Muscle layer of duodenum (tissue), 2 donors: ENCODE measurements at regions not wholly inside any gene's neighbourhood (a gene's known extent, or its start where the extent isn't known, plus 50 kb on each side); places are given as distances from the start of the nearest gene placed in this dataset.

Experiments
- H3K27ac ChIP-seq: one replicate; pipeline ENCODE4 v1.7.0; 2013; ENCODE audit warnings: mild to moderate bottlenecking, low read length
- H3K27me3 ChIP-seq: one replicate; pipeline ENCODE4 v1.7.0; 2013; ENCODE audit warnings: low read depth, mild to moderate bottlenecking, control low read depth, low read length
- H3K36me3 ChIP-seq, 2 donors: one replicate each; pipeline ENCODE4 v1.7.0; 2013; ENCODE audit warnings: low read length in 2 of 2, control low read depth in 1 of 2, mild to moderate bottlenecking in 1 of 2; ENCODE audit not compliant: insufficient read depth in 2 of 2, control insufficient read depth in 1 of 2
- H3K4me1 ChIP-seq, 2 donors: one replicate each; pipeline ENCODE4 v1.7.0; 2013; ENCODE audit warnings: low read length in 2 of 2, mild to moderate bottlenecking in 2 of 2, control low read depth in 1 of 2, moderate library complexity in 1 of 2; ENCODE audit not compliant: insufficient read depth in 2 of 2, control insufficient read depth in 1 of 2
- H3K4me3 ChIP-seq, 2 donors: one replicate each; pipeline ENCODE4 v1.7.0; 2013; ENCODE audit warnings: low read length in 2 of 2, low read depth in 1 of 2, mild to moderate bottlenecking in 1 of 2
- H3K9me3 ChIP-seq, 2 donors: one replicate each; pipeline ENCODE4 v1.7.0; 2013; ENCODE audit warnings: low read length in 2 of 2, control low read depth in 1 of 2, mild to moderate bottlenecking in 1 of 2; ENCODE audit not compliant: control insufficient read depth in 1 of 2
- donor health status: healthy.

- H3K9me3 ChIP-seq, result no peaks in the 10 kb centered on the region
Observed at GRCh38 chr11:19661827-19662226, 50.8 kb upstream of the NAV2 start.

DNA sequence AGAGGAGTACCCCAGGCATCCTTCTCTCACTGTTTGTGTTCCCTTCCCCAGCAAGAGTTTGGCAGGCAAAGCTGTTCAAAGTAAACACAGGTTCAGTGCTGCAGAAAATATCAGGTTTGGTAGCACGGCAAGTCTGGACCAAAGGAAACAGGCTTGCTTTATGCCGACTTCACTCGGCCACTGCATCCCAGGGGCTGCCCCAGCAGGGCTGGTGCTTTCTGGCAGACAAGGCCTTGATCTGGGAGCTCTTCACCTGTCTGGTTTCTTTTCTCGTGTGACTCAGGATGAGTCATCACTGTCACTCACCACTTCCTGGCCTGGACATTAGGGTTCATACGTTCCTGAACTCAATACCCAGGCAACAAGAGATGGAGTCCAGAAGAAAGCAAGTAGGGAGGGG lies 52.6 kb upstream of the NAV2 start:
- H3K27me3 ChIP-seq, result no peaks in the 10 kb centered on the region

More at GRCh38 chr11:19661827-19662226, 50.8 kb upstream of the NAV2 start:
- Histone ChIP-seq H3K27me3 (no peaks in the 10 kb centered on the region), H3K27ac (no peak overlapping the region), H3K4me3 (no peak overlapping the region), H3K4me1 (peaks cover 0 to 14% of the 10 kb centered on the region in 2 donors), H3K36me3 (no peaks in the 10 kb centered on the region)

GRCh38 chr11:19659529-19659928 lies 53.1 kb upstream of the NAV2 start:
- H3K4me3 ChIP-seq, result no peak overlapping the region
- no peaks in the 10 kb centered on the region for H3K9me3 ChIP-seq
- peaks cover 0 to 9% of the 10 kb centered on the region in 2 donors for H3K4me1 ChIP-seq
- H3K36me3 ChIP-seq, result no peaks in the 10 kb centered on the region
- H3K27ac ChIP-seq, result no peak overlapping the region
- H3K27me3 ChIP-seq, result no peaks in the 10 kb centered on the region

More for the DNA sequence above, 52.6 kb upstream of the NAV2 start:
- H3K4me1 ChIP-seq, result peaks cover 0 to 12% of the 10 kb centered on the region in 2 donors
- no peaks in the 10 kb centered on the region for H3K9me3 ChIP-seq
- no peak overlapping the region for H3K27ac ChIP-seq
- H3K36me3 ChIP-seq, result no peaks in the 10 kb centered on the region
- no peak overlapping the region for H3K4me3 ChIP-seq

GRCh38 chr11:19658344-19658743 lies 54.3 kb upstream of the NAV2 start:
- H3K36me3 ChIP-seq, result no peaks in the 10 kb centered on the region
- no peaks in the 10 kb centered on the region for H3K9me3 ChIP-seq
- no peak overlapping the region for H3K27ac ChIP-seq
- peaks cover 0 to 9% of the 10 kb centered on the region in 2 donors for H3K4me1 ChIP-seq
- no peaks in the 10 kb centered on the region for H3K27me3 ChIP-seq
- H3K4me3 ChIP-seq, result no peak overlapping the region

DNA sequence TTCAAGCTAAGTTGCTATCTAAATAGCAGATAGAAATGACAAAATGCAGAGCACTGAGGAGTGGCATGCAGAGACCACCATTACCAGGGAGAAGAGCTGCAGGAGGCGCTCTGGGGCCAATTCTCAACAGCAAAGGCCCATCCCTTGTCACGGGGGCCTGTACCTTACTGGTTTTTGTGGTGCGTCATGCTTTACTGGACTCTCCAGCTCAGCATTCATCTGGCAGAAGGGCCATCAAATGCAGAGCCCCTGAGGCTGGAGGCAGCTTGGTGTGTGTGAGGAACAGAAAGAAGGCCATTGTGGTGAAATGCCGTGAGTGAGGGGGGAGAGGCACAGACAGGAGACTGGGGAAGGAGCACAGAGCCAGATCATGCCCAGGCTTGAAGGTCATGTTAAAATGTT lies 56.5 kb upstream of the NAV2 start:
- H3K27ac ChIP-seq, result no peak overlapping the region
- peaks cover 0 to 19% of the 10 kb centered on the region in 2 donors for H3K4me1 ChIP-seq
- H3K27me3 ChIP-seq, result no peaks in the 10 kb centered on the region
- no peaks in the 10 kb centered on the region for H3K9me3 ChIP-seq
- H3K4me3 ChIP-seq, result no peak overlapping the region
- no peaks in the 10 kb centered on the region for H3K36me3 ChIP-seq

DNA sequence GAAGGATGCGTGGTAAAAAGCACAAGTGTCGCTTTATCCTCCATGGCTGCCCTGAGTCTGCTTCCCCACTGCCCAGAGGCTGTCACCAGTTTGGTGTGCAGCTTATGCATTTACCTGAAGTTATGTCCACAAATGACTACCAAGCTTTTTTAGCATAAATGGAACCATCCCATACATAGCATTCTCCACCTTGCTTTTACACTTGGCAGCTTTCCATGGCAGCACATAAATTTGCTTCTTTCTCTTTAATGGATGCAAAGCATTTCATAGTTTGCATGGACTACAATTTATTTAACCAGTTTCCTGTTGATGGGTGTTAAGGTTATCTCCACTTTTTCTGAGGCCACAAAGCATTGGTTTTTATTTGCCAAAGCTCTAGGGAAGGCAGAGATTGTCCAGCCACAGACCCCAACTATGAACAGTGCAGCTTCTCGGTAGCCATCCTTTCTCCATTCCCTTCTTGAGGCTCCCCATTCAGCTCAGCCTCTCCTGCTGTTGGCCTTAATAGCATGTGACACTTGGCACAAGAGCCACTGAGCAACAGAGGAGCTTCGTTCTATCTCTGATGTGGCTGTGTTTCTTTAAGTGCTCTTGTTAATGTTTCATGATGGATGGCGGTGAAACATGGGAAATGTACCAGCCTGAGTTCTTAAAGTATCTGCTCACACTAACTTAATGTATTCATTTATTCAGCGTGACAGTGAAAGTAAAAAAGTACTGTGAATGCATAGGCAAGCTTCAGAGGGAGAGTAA lies 59.8 kb upstream of the NAV2 start:
- Histone ChIP-seq H3K27ac (no peak overlapping the region), H3K9me3 (no peaks in the 10 kb centered on the region), H3K4me1 (peaks cover 0 to 10% of the 10 kb centered on the region in 2 donors), H3K4me3 (no peak overlapping the region), H3K36me3 (no peaks in the 10 kb centered on the region), H3K27me3 (no peaks in the 10 kb centered on the region)

GRCh38 chr11:19651653-19652052 lies 61.0 kb upstream of the NAV2 start:
- Histone ChIP-seq H3K36me3 (no peaks in the 10 kb centered on the region), H3K9me3 (no peaks in the 10 kb centered on the region), H3K4me1 (peaks cover 0 to 10% of the 10 kb centered on the region in 2 donors), H3K4me3 (no peak overlapping the region), H3K27me3 (no peaks in the 10 kb centered on the region), H3K27ac (no peak overlapping the region)

- no peak overlapping the region for H3K4me3 ChIP-seq
- H3K9me3 ChIP-seq, result no peaks in the 10 kb centered on the region
- H3K4me1 ChIP-seq, result peaks cover 0 to 10% of the 10 kb centered on the region in 2 donors
- H3K27ac ChIP-seq, result no peak overlapping the region
- no peaks in the 10 kb centered on the region for H3K36me3 ChIP-seq
- H3K27me3 ChIP-seq, result no peaks in the 10 kb centered on the region
Observed at GRCh38 chr11:19651028-19651427, 61.6 kb upstream of the NAV2 start.

DNA sequence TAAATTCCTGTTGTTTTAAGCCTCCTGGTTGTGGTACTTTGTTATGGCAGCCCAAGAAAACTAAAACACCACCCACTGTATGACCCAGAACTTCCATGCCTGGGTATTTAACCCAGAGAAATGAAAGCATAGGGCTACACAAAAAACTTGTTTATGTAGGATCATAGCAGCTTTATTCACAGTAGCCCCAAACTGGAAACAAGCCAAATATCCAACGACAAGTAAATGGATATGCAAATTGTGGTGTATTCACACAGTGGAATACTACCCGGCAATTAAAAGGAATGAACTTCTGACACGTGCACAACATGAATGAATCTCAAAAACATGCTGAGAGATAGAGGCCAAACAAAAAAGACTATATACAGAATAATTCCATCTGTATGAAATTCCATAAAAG lies 62.2 kb upstream of the NAV2 start:
- Histone ChIP-seq H3K4me3 (no peak overlapping the region), H3K9me3 (no peaks in the 10 kb centered on the region), H3K36me3 (no peaks in the 10 kb centered on the region), H3K4me1 (peaks cover 0 to 10% of the 10 kb centered on the region in 2 donors), H3K27me3 (no peaks in the 10 kb centered on the region), H3K27ac (no peak overlapping the region)

GRCh38 chr11:19649751-19650150 lies 62.9 kb upstream of the NAV2 start:
- Histone ChIP-seq H3K36me3 (no peaks in the 10 kb centered on the region), H3K4me1 (peaks cover 0 to 10% of the 10 kb centered on the region in 2 donors), H3K27me3 (no peaks in the 10 kb centered on the region), H3K27ac (no peak overlapping the region), H3K9me3 (no peaks in the 10 kb centered on the region), H3K4me3 (no peak overlapping the region)

DNA sequence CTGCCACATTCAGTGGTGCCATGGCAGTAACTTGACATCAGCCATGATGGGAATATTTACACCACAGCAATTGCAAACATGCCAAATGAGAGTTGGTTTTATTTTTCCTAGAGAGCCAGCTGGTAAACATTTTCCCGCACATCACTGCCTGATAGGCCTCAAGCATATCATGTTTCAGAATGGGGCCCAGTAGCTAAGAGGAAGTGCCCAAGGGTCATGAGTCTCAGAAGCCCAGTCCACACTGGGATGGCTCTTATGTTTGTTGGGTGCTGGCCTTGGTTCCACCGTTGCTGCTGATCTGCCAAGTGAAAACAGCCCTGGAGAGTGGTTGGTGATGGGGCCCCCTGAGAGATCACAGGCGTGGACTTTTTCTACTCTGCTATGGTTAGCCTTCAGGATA lies 64.3 kb upstream of the NAV2 start:
- H3K27ac ChIP-seq, result no peak overlapping the region
- no peaks in the 10 kb centered on the region for H3K36me3 ChIP-seq
- H3K4me1 ChIP-seq, result peaks cover 0 to 10% of the 10 kb centered on the region in 2 donors
- no peaks in the 10 kb centered on the region for H3K9me3 ChIP-seq
- H3K27me3 ChIP-seq, result no peaks in the 10 kb centered on the region
- H3K4me3 ChIP-seq, result no peak overlapping the region

DNA sequence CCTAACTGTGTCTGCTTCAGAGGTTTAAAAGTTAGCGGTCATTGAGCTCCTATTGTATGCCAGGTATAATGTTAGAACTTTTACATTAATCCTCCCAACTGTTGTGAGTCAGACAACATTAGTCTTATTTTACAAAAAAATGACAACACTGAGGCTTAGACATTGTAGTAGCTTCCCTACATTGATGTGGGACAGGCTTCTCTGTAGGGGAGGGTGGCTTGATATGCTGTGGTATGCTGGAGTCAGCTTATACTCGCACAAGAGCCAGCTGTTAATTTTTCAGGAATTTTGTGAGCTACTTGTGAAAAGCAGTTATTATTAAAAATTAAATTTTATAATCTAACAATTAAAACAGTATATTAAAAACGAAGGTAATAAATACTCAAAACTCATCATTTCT lies 64.8 kb upstream of the NAV2 start:
- Histone ChIP-seq H3K27me3 (no peaks in the 10 kb centered on the region), H3K9me3 (no peaks in the 10 kb centered on the region), H3K4me1 (peaks cover 0 to 10% of the 10 kb centered on the region in 2 donors), H3K4me3 (no peak overlapping the region), H3K27ac (no peak overlapping the region), H3K36me3 (no peaks in the 10 kb centered on the region)
